OCI-LY1 (cell line): ENCODE measurements at regions not wholly inside any gene's neighbourhood (a gene's known extent, or its start where the extent isn't known, plus 50 kb on each side); places are given as distances from the start of the nearest gene placed in this dataset.

Source experiments
- H2AFZ ChIP-seq: fragments of 200-600 bp; sonication (generic), shearing (Covaris generic); 2 replicates; pipeline ENCODE4 v1.6.0; 2014; ENCODE audit warnings: antibody characterized with exemption, mild to moderate bottlenecking, low read length
- H3F3A ChIP-seq: fragments of 200-600 bp; sonication (generic), shearing (Covaris generic); 2 replicates; pipeline ENCODE4 v1.6.0; 2014; ENCODE audit warnings: mild to moderate bottlenecking, antibody characterized with exemption, low read length, moderate library complexity; ENCODE audit not compliant: insufficient read depth
- H3K27ac ChIP-seq: fragments of 200-600 bp; sonication (generic); 2 replicates; pipeline ENCODE4 v1.5.1; 2014; ENCODE audit warnings: low read length, mixed run types, mild to moderate bottlenecking, low read depth; ENCODE audit not compliant: poor library complexity, severe bottlenecking
- H3K27me3 ChIP-seq: fragments of 200-600 bp; sonication (generic); 2 replicates; pipeline ENCODE4 v1.6.0; 2014; ENCODE audit warnings: antibody characterized with exemption, mild to moderate bottlenecking, low read length, moderate library complexity; ENCODE audit not compliant: insufficient read depth
- H3K36me3 ChIP-seq: fragments of 200-600 bp; sonication (generic); 2 replicates; pipeline ENCODE4 v1.6.1; 2014; ENCODE audit warnings: mild to moderate bottlenecking, antibody characterized with exemption, low read length, moderate library complexity, mixed read lengths; ENCODE audit not compliant: insufficient read depth
- H3K4me1 ChIP-seq: fragments of 200-600 bp; sonication (generic); 2 replicates; pipeline ENCODE4 v1.5.1; 2014; ENCODE audit warnings: mild to moderate bottlenecking, low read length, moderate library complexity; ENCODE audit not compliant: insufficient read depth, severe bottlenecking
- H3K4me2 ChIP-seq: fragments of 200-600 bp; sonication (generic), shearing (Covaris generic); 2 replicates; pipeline ENCODE4 v1.6.1; 2014; ENCODE audit warnings: low read length
- H3K4me3 ChIP-seq: fragments of 200-600 bp; sonication (generic); 2 replicates; pipeline ENCODE4 v1.5.1; 2014; ENCODE audit warnings: low read length, low read depth, mild to moderate bottlenecking, mixed read lengths; ENCODE audit not compliant: poor library complexity, severe bottlenecking
- H3K79me2 ChIP-seq: fragments of 200-600 bp; shearing (Covaris generic); 2 replicates; pipeline ENCODE4 v1.6.1; 2016; ENCODE audit warnings: mixed run types, low read length, mixed read lengths; ENCODE audit not compliant: insufficient read depth
- H3K9ac ChIP-seq: fragments of 200-600 bp; sonication (generic), shearing (Covaris generic); 2 replicates; pipeline ENCODE4 v1.6.1; 2014; ENCODE audit warnings: mild to moderate bottlenecking, low read length, mixed read lengths
- H3K9me2 ChIP-seq: fragments of 200-600 bp; sonication (generic), shearing (Covaris generic); 2 replicates; pipeline ENCODE4 v1.6.1; 2014; ENCODE audit warnings: low read depth, mild to moderate bottlenecking, low read length, mixed read lengths
- H3K9me3 ChIP-seq: fragments of 200-600 bp; shearing (Covaris generic); 2 replicates; pipeline ENCODE4 v1.6.1; 2014; ENCODE audit warnings: low read length, mixed read lengths
- H4K20me1 ChIP-seq: fragments of 200-600 bp; sonication (generic), shearing (Covaris generic); 2 replicates; pipeline ENCODE4 v1.6.0; 2016; ENCODE audit warnings: mild to moderate bottlenecking, low read length; ENCODE audit not compliant: insufficient read depth
- CTCF ChIP-seq: fragments of 200-600 bp; sonication (generic), shearing (Covaris generic); IDR thresholded peaks from 2 replicates; pipeline ENCODE4 v1.5.1; 2017; ENCODE audit warnings: mild to moderate bottlenecking, antibody characterized with exemption, low read length, moderate library complexity, mixed read lengths
- EZH2 ChIP-seq: fragments of 200-600 bp; sonication (generic), shearing (Covaris generic); IDR thresholded peaks from 2 replicates; pipeline ENCODE4 v1.8.0; 2017; ENCODE audit warnings: borderline replicate concordance, mixed run types, mild to moderate bottlenecking, antibody characterized with exemption, low read length, moderate library complexity, mixed read lengths

DNA sequence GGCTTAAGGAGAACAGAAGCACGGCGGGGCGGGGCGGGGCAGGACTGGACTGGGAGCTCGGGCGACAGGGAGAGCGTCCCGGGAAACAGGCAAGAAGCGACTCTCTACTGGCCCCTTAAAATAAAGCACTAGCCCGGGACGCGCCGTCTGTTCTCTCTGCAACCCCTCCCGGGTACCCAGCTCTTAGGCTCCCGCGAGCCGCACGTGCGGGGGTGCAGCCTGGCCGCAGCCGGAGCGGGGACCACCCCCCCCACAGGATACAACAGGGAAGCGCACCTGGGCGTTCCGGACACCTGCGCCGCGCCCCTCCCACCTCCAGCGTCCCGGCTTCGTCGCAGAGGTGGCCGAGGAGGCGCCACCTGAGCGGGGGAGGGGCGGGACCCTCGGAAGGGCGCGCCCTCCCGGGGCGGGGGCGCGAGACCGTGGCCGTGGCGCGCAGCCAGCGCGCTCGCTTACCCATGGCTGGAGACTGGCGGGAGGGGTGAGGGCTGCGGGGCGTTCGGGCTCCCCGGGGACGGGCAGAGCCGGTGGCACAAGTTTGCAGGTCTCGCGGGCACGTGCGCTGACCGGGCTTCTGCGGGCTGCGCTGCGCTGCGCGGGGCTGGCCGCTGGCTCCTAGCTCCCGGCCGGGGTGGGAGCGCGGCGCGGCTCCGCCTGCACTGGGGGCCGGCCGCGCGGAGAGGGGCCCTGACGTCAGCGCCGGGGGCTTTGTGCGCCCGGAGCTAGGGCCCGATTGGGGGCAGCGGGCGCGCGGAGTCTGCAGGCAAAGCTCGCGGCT, 91.5 kb downstream of the GEMIN8 start:
- Histone ChIP-seq H3K79me2 (no peaks in the 10 kb centered on the region), H3K27me3 (no peaks in the 10 kb centered on the region), H3K9me3 (no peaks in the 10 kb centered on the region), H3F3A (no peaks in the 10 kb centered on the region), H2AFZ (no peak overlapping the region), H3K4me1 (no peaks in the 10 kb centered on the region), H3K9me2 (no peaks in the 10 kb centered on the region), H3K9ac (no peak overlapping the region), H3K4me3 (peak overlapping the region; percentile 51), H3K4me2 (peak overlapping the region; percentile 52), H4K20me1 (no peaks in the 10 kb centered on the region), H3K36me3 (no peaks in the 10 kb centered on the region), H3K27ac (no peak overlapping the region)
- no peak for TF ChIP-seq CTCF
- TF ChIP-seq EZH2 = no peak

GRCh38 chrX:13937370-13938050, 92.2 kb downstream of the GEMIN8 start:
- H3K4me1 ChIP-seq = no peaks in the 10 kb centered on the region
- H3K9me3 ChIP-seq = no peaks in the 10 kb centered on the region
- H3K79me2 ChIP-seq = no peaks in the 10 kb centered on the region
- no peaks in the 10 kb centered on the region for H3K27me3 ChIP-seq
- H4K20me1 ChIP-seq = no peaks in the 10 kb centered on the region
- H2AFZ ChIP-seq = no peak overlapping the region
- H3K4me3 ChIP-seq = no peak overlapping the region
- H3K27ac ChIP-seq = no peak overlapping the region
- H3K4me2 ChIP-seq = peak overlapping the region; percentile 52; the same call in 1 of the 2 replicates
- H3K36me3 ChIP-seq = no peaks in the 10 kb centered on the region
- no peak overlapping the region for H3K9ac ChIP-seq
- no peaks in the 10 kb centered on the region for H3K9me2 ChIP-seq
- no peaks in the 10 kb centered on the region for H3F3A ChIP-seq
- TF ChIP-seq CTCF = no peak
- no peak for TF ChIP-seq EZH2

- Histone ChIP-seq H3K9me3 (no peaks in the 10 kb centered on the region), H3K4me3 (no peak overlapping the region), H3K27me3 (no peaks in the 10 kb centered on the region), H4K20me1 (no peaks in the 10 kb centered on the region), H3K4me2 (no peak overlapping the region), H3K27ac (no peak overlapping the region), H3K79me2 (no peaks in the 10 kb centered on the region), H3K4me1 (no peaks in the 10 kb centered on the region), H3K36me3 (no peaks in the 10 kb centered on the region), H3K9ac (no peak overlapping the region), H3K9me2 (no peaks in the 10 kb centered on the region), H2AFZ (no peak overlapping the region), H3F3A (no peaks in the 10 kb centered on the region)
- TF ChIP-seq EZH2 = no peak
- TF ChIP-seq CTCF = no peak
Measured at GRCh38 chrX:13936521-13937225, 93.0 kb downstream of the GEMIN8 start.
